Peyer's patch (tissue), 4 donors: ENCODE measurements at regions not wholly inside any gene's neighbourhood (a gene's known extent, or its start where the extent isn't known, plus 50 kb on each side); places are given as distances from the start of the nearest gene placed in this dataset.

ENCODE experiments used
- CTCF ChIP-seq, 6 experiments: fragments of 450-650 bp in 4 of 6; fragments of 200-600 bp in 2 of 6; sonication (generic) in 1 of 6; IDR thresholded peaks; one replicate each; pipeline ENCODE4 v1.5.1; 2017 to 2019; ENCODE audit warnings: antibody characterized with exemption in 6 of 6, mild to moderate bottlenecking in 3 of 6, moderate library complexity in 1 of 6
- POLR2A ChIP-seq, 2 donors: fragments of 450-650 bp; IDR thresholded peaks; one replicate each; pipeline ENCODE4 v1.5.1; 2017; ENCODE audit warnings: antibody characterized with exemption in 2 of 2, mild to moderate bottlenecking in 2 of 2, moderate library complexity in 2 of 2

- TF ChIP-seq CTCF (IDR thresholded peaks at IDR 0.05) (no peak), POLR2A (IDR thresholded peaks at IDR 0.05) (no peak)
These were observed 168.9 kb downstream of the DCK start for GRCh38 chr4:71162386-71162785.
